Tibial artery (tissue), 4 donors: ENCODE measurements at regions not wholly inside any gene's neighbourhood (a gene's known extent, or its start where the extent isn't known, plus 50 kb on each side); places are given as distances from the start of the nearest gene placed in this dataset.

Experiments
- DNase-seq, 2 donors: peaks; one replicate each; pipeline ENCODE4 v3.0.0-alpha.2; 2019
- H3K27ac ChIP-seq, 2 donors: fragments of 200-600 bp; sonication (generic) in 1 of 2; 1 replicate in 1 of 2; 2 replicates in 1 of 2; pipeline ENCODE4 v1.5.1; 2018 to 2019; ENCODE audit warnings: mild to moderate bottlenecking in 1 of 2
- H3K27me3 ChIP-seq, 2 donors: fragments of 200-600 bp; sonication (generic) in 1 of 2; one replicate each; pipeline versions ENCODE4 v1.5.1 to v1.6.0; 2016 to 2019
- H3K36me3 ChIP-seq, 3 donors: fragments of 200-600 bp; sonication (generic) in 2 of 3; one replicate each; pipeline ENCODE4 v1.5.1; 2016 to 2019; ENCODE audit warnings: mild to moderate bottlenecking in 2 of 3
- H3K4me1 ChIP-seq, 4 donors: fragments of 200-600 bp; sonication (generic) in 2 of 4; 1 replicate in 3 of 4; 2 replicates in 1 of 4; pipeline ENCODE4 v1.5.1; 2016 to 2019
- H3K4me3 ChIP-seq, 2 donors: fragments of 200-600 bp; sonication (generic) in 1 of 2; 1 replicate in 1 of 2; 2 replicates in 1 of 2; pipeline ENCODE4 v1.5.1; 2018 to 2019; ENCODE audit warnings: mild to moderate bottlenecking in 2 of 2
- H3K9me3 ChIP-seq, 3 donors: fragments of 200-600 bp; sonication (generic) in 1 of 3; one replicate each; pipeline ENCODE4 v1.5.1; 2016 to 2019
- CTCF ChIP-seq, 2 experiments: fragments of 200-600 bp in 1 of 2; fragments of 450-650 bp in 1 of 2; IDR thresholded peaks; one replicate each; pipeline ENCODE4 v1.5.1; 2017 to 2019; ENCODE audit warnings: antibody characterized with exemption in 2 of 2, mild to moderate bottlenecking in 1 of 2, moderate library complexity in 1 of 2
- intact Hi-C: fragments of 100-400 bp; cut with DNase I; formaldehyde crosslinking; loops from one replicate; pipeline ENCODE4 v1.15.0; 2023; ENCODE audit warnings: low total_unique reads

- TF ChIP-seq CTCF (IDR thresholded peaks at IDR 0.05) = no peak
- DNase-seq = no peak
- H3K27ac ChIP-seq = no peak overlapping the region
- no peak overlapping the region for H3K4me3 ChIP-seq
- no peaks in the 10 kb centered on the region for H3K9me3 ChIP-seq
- intact Hi-C loops = no loop called here
- no peaks in the 10 kb centered on the region for H3K36me3 ChIP-seq
- H3K4me1 ChIP-seq = no peaks in the 10 kb centered on the region
- no peaks in the 10 kb centered on the region for H3K27me3 ChIP-seq
These were observed 444.0 kb upstream of the AGTR1 start for GRCh38 chr3:148253713-148254112.

GRCh38 chr3:148254402-148254801 is 443.3 kb upstream of the AGTR1 start:
- no peak for TF ChIP-seq CTCF (IDR thresholded peaks at IDR 0.05)
- Histone ChIP-seq H3K36me3 (no peaks in the 10 kb centered on the region), H3K27ac (no peak overlapping the region), H3K9me3 (no peaks in the 10 kb centered on the region), H3K27me3 (no peaks in the 10 kb centered on the region), H3K4me1 (no peaks in the 10 kb centered on the region), H3K4me3 (no peak overlapping the region)
- intact Hi-C loops = no loop called here
- no peak for DNase-seq

- no peaks in the 10 kb centered on the region for H3K36me3 ChIP-seq
- H3K27me3 ChIP-seq = no peaks in the 10 kb centered on the region
- no peak overlapping the region for H3K4me3 ChIP-seq
- no peaks in the 10 kb centered on the region for H3K9me3 ChIP-seq
- no peak overlapping the region for H3K27ac ChIP-seq
- TF ChIP-seq CTCF (IDR thresholded peaks at IDR 0.05) = no peak
- H3K4me1 ChIP-seq = no peaks in the 10 kb centered on the region
- intact Hi-C loops = no loop called here
- no peak for DNase-seq
These were observed 441.4 kb upstream of the AGTR1 start for GRCh38 chr3:148255981-148256969.

GRCh38 chr3:148262980-148263379 is 434.7 kb upstream of the AGTR1 start:
- Histone ChIP-seq H3K4me1 (no peaks in the 10 kb centered on the region), H3K4me3 (no peak overlapping the region), H3K27ac (no peak overlapping the region), H3K9me3 (no peaks in the 10 kb centered on the region), H3K36me3 (no peaks in the 10 kb centered on the region), H3K27me3 (no peaks in the 10 kb centered on the region)
- no peak for DNase-seq
- TF ChIP-seq CTCF (IDR thresholded peaks at IDR 0.05) = no peak
- intact Hi-C loops = no loop called here

- H3K27me3 ChIP-seq = no peaks in the 10 kb centered on the region
- no peak for TF ChIP-seq CTCF (IDR thresholded peaks at IDR 0.05)
- no peaks in the 10 kb centered on the region for H3K4me1 ChIP-seq
- H3K27ac ChIP-seq = no peak overlapping the region
- intact Hi-C loops = no loop called here
- no peak for DNase-seq
- no peak overlapping the region for H3K4me3 ChIP-seq
- H3K36me3 ChIP-seq = no peaks in the 10 kb centered on the region
- H3K9me3 ChIP-seq = no peaks in the 10 kb centered on the region
These were observed 431.9 kb upstream of the AGTR1 start for GRCh38 chr3:148265841-148266240.
